SK-N-SH treated with all-trans-retinoic acid at 6 μM for 48 hours (cell line): ENCODE measurements at regions not wholly inside any gene's neighbourhood (a gene's known extent, or its start where the extent isn't known, plus 50 kb on each side); places are given as distances from the start of the nearest gene placed in this dataset.

ENCODE experiments used
- ARNTL ChIP-seq: fragments of 450-650 bp; formaldehyde crosslinking; IDR thresholded peaks from 2 replicates; pipeline ENCODE4 v1.5.0; 2020; ENCODE audit warnings: low read depth, mild to moderate bottlenecking, moderate library complexity, borderline replicate concordance
- OSR1 ChIP-seq: fragments of 250-450 bp; sonication (Bioruptor Pico); IDR thresholded peaks from 2 replicates; pipeline ENCODE4 v1.8.0; 2022; ENCODE audit warnings: moderate library complexity, mild to moderate bottlenecking, inconsistent platforms
- PPARA ChIP-seq: fragments of 250-450 bp; sonication (Bioruptor Pico); IDR thresholded peaks from 2 replicates; pipeline ENCODE4 v1.5.0; 2020; ENCODE audit warnings: mild to moderate bottlenecking, borderline replicate concordance

DNA sequence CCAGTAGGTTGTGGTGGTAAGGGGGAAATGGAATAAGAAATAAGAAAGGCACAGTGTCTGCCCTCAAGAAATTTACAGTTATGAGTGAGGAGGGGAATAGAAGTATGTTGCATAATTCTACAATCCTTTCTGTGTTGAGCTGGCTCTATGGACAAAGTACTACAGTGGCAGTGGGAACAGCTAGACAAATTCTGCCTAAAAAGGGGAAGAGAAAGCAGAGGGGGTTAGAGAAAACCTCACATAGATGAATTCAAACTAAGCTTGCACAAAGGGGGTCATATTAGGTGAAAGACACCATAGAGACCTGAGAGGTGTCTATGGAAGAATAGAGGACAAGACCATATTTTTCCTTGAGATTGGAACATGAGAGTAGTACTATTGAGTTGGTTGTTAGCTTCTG, 146.9 kb upstream of the VGLL2 start:
- TF ChIP-seq ARNTL (CRISPR knock-in tag) (no peak), OSR1 (CRISPR knock-in tag) (no peak), PPARA (CRISPR knock-in tag) (no peak)
